ENCODE measurements at regions not wholly inside any gene's neighbourhood (a gene's known extent, or its start where the extent isn't known, plus 50 kb on each side); places are given as distances from the start of the nearest gene placed in this dataset.

DNA sequence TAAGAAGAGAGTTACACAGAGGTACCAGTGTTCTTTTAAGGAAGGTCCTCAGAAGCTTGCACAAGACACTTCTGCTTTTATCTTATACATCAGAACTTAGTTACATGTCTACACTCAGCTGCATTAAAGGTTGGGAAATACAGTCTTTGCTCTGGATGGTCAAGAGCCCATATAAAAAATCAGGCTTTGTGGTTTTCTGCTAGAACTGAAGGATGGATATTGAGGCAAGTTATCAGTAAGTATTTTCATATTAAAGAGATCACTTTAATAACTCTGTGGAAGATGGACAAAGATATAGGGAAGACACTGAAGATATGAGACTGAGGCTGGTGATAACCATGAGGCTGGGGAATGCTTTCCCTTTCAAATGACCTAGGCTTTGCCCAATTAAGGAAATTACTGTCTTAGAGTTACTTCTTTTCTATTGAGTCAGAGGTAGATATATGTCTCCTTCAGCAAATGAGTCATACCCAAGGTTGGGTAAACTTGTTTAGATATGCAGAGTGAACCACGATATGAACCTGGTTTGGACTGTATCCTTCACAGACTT is 87.0 kb upstream of the TNC start:
- TF ChIP-seq, protein P1, sequence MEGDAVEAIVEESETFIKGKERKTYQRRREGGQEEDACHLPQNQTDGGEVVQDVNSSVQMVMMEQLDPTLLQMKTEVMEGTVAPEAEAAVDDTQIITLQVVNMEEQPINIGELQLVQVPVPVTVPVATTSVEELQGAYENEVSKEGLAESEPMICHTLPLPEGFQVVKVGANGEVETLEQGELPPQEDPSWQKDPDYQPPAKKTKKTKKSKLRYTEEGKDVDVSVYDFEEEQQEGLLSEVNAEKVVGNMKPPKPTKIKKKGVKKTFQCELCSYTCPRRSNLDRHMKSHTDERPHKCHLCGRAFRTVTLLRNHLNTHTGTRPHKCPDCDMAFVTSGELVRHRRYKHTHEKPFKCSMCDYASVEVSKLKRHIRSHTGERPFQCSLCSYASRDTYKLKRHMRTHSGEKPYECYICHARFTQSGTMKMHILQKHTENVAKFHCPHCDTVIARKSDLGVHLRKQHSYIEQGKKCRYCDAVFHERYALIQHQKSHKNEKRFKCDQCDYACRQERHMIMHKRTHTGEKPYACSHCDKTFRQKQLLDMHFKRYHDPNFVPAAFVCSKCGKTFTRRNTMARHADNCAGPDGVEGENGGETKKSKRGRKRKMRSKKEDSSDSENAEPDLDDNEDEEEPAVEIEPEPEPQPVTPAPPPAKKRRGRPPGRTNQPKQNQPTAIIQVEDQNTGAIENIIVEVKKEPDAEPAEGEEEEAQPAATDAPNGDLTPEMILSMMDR (IDR thresholded peaks at IDR 0.05; ENCODE audit: insufficient read depth, low read length, poor library complexity, severe bottlenecking), result no peak
- H3K27me3 ChIP-seq (replicated peaks; ENCODE audit: control insufficient read depth, insufficient read depth, low read length), result no peaks in the 10 kb centered on the region
- no peak overlapping the region for H3K4me3 ChIP-seq (replicated peaks; ENCODE audit: low read depth, low read length)
- H3K36me3 ChIP-seq (ENCODE audit: control insufficient read depth, insufficient read depth, low read length), result no peaks in the 10 kb centered on the region
- DNase-seq (ENCODE audit: extremely low read depth, insufficient read length), result no peak

DNA sequence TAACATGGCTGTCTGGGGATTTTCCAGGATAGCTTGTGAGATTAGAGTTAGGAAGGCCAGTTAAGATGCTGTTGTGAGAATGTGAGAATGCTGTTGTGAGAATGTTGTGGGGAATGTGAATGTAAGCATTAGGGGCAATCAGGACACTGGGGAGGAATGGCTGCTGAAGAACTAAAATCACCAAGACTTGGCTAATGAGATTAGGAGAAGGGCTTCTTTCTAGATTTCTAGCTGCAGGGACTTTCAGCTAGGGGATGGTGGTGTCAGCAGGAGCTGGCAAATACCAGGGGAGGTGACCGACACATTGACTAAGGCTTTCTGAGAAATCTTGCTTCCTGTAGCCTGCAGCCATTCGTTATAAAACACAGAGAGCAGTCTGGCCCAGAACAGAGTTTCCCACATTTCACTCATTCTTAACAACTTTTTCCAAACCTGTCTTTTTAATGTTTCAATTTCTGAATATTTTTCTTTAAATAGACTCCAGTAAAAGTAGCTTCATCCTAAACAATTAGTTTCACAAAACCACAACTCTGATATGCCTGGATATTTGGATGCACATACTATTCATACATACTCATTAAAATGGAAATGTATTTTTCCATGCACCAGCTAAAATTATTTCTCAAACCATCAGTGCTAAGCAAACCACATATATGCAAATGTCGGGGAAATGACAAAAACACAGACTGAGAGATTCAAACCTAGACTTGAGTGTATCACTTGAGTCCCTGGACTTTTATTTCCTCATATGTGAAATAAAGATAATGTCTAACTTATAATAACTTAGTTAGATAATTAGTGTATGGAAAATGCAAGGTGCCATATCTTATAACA is 89.3 kb upstream of the TNC start:
- TF ChIP-seq, protein P1 (IDR thresholded peaks at IDR 0.05; ENCODE audit: insufficient read depth, low read length, poor library complexity, severe bottlenecking), result no peak
- Histone ChIP-seq H3K4me3 (replicated peaks; ENCODE audit: low read depth, low read length) (no peak overlapping the region), H3K36me3 (ENCODE audit: control insufficient read depth, insufficient read depth, low read length) (no peaks in the 10 kb centered on the region), H3K27me3 (replicated peaks; ENCODE audit: control insufficient read depth, insufficient read depth, low read length) (no peaks in the 10 kb centered on the region)
- DNase-seq (ENCODE audit: extremely low read depth, insufficient read length), result no peak

DNA sequence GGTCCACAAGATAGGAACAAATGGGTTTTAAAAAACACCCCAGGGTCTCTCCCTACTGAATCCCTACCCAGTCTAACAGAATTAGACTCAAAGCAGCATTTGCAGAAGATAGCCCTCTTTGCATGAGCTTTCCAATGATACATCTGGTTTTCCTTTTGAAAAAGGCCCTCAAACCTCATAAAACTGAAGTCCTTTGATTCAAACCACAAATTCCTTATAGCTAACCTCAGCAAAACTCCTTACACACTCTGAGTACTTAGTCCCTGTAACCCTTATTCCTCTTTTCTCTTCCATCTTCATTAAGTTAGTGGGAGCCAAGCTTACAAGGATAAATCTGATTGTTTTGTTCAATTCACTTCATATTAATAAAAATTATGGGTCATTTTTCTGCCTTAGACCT is 90.5 kb upstream of the TNC start:
- Histone ChIP-seq H3K27me3 (replicated peaks; ENCODE audit: control insufficient read depth, insufficient read depth, low read length) (no peaks in the 10 kb centered on the region), H3K4me3 (replicated peaks; ENCODE audit: low read depth, low read length) (no peak overlapping the region), H3K36me3 (ENCODE audit: control insufficient read depth, insufficient read depth, low read length) (no peaks in the 10 kb centered on the region)
- TF ChIP-seq, protein P1 (IDR thresholded peaks at IDR 0.05; ENCODE audit: insufficient read depth, low read length, poor library complexity, severe bottlenecking), result no peak
- no peak for DNase-seq (ENCODE audit: extremely low read depth, insufficient read length)

DNA sequence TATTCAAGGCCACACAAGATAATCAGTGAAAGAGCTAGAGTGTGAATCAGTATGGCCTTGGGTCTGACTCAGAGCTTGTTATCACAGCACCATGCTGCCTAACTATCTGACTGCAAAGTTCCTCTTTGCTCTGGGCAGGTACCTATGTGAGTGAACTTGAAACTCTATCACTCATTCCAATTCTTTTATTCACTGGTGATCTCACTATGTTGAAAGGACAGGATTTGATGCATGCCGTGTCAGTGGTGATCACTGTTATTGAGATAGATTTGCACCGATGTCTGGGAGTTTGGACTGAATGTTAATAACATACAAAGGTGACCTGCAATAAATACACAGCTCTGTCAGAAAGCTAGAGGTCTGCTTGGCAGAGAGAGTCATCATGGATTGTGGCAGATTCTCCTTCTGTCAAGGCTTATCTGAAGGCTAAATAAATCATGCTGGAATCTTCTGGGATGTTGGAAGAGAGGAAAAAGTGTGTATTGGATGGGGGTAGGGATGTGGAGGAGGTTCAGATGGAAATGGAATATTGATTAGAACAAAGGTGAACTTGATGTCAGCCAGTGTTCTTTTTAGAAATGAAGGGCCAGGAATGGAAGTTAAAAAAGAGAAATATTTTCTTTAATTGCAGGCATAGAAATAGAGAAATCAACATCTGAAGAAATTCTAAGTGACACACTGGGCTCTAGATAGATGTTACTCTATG is 91.8 kb upstream of the TNC start:
- Histone ChIP-seq H3K36me3 (ENCODE audit: control insufficient read depth, insufficient read depth, low read length) (no peaks in the 10 kb centered on the region), H3K4me3 (replicated peaks; ENCODE audit: low read depth, low read length) (no peak overlapping the region), H3K27me3 (replicated peaks; ENCODE audit: control insufficient read depth, insufficient read depth, low read length) (no peaks in the 10 kb centered on the region)
- TF ChIP-seq, protein P1 (IDR thresholded peaks at IDR 0.05; ENCODE audit: insufficient read depth, low read length, poor library complexity, severe bottlenecking), result no peak
- DNase-seq (ENCODE audit: extremely low read depth, insufficient read length), result peak; percentile 56

DNA sequence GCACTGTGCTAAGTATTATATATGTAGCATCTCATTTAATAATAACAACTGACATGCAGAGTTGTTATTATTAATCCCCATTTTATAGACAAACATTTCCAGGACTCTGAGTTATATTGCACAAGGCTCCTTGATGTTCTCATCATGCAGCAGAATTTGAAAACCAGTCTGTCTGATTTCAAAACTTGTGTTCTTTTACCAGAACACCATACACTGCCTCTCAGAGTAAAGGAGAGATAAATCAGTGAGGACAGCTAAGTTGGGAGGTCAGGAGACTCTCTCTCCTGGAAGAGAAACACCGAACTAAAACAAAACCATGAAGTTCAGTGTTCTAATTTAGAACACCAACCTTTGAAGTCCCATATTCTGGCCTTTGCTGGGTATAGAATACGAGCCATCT is 92.7 kb upstream of the TNC start:
- no peak for DNase-seq (ENCODE audit: extremely low read depth, insufficient read length)
- H3K27me3 ChIP-seq (replicated peaks; ENCODE audit: control insufficient read depth, insufficient read depth, low read length), result no peaks in the 10 kb centered on the region
- no peak overlapping the region for H3K4me3 ChIP-seq (replicated peaks; ENCODE audit: low read depth, low read length)
- H3K36me3 ChIP-seq (ENCODE audit: control insufficient read depth, insufficient read depth, low read length), result no peaks in the 10 kb centered on the region
- TF ChIP-seq, protein P1 (IDR thresholded peaks at IDR 0.05; ENCODE audit: insufficient read depth, low read length, poor library complexity, severe bottlenecking), result no peak

Measured in GM06990 (cell line).